ENCODE measurements at regions not wholly inside any gene's neighbourhood (a gene's known extent, or its start where the extent isn't known, plus 50 kb on each side); places are given as distances from the start of the nearest gene placed in this dataset.

DNA sequence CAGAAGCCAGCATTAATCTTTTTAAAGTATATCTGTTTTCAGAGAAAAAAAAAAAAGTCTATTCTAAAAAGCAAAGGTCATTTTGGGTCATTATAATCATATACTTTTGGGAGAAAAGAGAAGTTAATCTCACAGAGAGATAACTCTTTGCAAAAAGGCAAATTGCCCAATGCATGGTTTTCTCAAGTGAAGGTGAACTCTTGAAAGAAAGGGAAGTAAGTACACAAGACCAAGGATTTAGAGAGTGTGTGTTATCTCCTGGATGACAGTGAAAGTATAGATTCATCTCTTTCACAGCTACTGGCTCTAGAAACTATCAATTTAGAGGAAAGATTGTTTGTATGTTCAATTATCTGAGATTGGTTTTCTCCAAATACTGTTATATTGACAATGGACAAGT is 151.4 kb downstream of the CD8B2 start:
- no peak overlapping the region for H2AFZ ChIP-seq (ENCODE audit: low read depth, low read length)
- no peaks in the 10 kb centered on the region for H3K27me3 ChIP-seq (ENCODE audit: low read depth, low read length)
- H3K9me3 ChIP-seq (ENCODE audit: insufficient read depth, low read length), result no peaks in the 10 kb centered on the region
- TF ChIP-seq, protein P1, sequence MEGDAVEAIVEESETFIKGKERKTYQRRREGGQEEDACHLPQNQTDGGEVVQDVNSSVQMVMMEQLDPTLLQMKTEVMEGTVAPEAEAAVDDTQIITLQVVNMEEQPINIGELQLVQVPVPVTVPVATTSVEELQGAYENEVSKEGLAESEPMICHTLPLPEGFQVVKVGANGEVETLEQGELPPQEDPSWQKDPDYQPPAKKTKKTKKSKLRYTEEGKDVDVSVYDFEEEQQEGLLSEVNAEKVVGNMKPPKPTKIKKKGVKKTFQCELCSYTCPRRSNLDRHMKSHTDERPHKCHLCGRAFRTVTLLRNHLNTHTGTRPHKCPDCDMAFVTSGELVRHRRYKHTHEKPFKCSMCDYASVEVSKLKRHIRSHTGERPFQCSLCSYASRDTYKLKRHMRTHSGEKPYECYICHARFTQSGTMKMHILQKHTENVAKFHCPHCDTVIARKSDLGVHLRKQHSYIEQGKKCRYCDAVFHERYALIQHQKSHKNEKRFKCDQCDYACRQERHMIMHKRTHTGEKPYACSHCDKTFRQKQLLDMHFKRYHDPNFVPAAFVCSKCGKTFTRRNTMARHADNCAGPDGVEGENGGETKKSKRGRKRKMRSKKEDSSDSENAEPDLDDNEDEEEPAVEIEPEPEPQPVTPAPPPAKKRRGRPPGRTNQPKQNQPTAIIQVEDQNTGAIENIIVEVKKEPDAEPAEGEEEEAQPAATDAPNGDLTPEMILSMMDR (IDR thresholded peaks at IDR 0.05; ENCODE audit: low read depth, low read length), result no peak
- no peak for TF ChIP-seq EZH2phosphoT487 (IDR thresholded peaks at IDR 0.05; ENCODE audit: low read depth)
- H3K27ac ChIP-seq (ENCODE audit: low read length), result no peak overlapping the region
- H3K4me2 ChIP-seq (ENCODE audit: low read length), result no peak overlapping the region
- H4K20me1 ChIP-seq (ENCODE audit: insufficient read depth, low read length), result no peaks in the 10 kb centered on the region
- no peaks in the 10 kb centered on the region for H3K4me1 ChIP-seq (ENCODE audit: low read length)
- no peaks in the 10 kb centered on the region for H3K79me2 ChIP-seq (ENCODE audit: low read length)
- no peak overlapping the region for H3K4me3 ChIP-seq (ENCODE audit: low read length)
- H3K9ac ChIP-seq (ENCODE audit: low read length), result no peak overlapping the region
- no peaks in the 10 kb centered on the region for H3K36me3 ChIP-seq (replicated peaks; ENCODE audit: low read depth, low read length)

DNA sequence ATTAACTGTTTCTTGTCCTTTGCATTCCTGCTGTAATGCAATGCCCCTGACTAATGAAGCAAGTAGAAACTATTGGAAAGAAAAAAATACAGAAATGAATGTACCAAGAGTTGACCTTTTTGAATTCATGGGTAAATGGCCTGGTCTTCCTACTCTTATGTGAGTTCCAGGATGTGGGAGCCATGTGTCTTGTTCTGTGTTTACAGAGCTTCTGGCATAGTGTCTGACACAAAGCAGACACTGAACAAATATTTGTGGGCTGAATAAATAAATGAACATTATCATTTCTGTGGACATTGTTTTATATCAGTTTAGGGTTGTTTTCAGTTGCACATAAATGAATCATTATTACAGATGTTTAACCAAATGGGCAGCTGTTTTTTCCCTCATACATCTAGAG is 155.5 kb downstream of the CD8B2 start:
- H3K27ac ChIP-seq (ENCODE audit: low read length), result no peak overlapping the region
- no peaks in the 10 kb centered on the region for H3K79me2 ChIP-seq (ENCODE audit: low read length)
- no peaks in the 10 kb centered on the region for H4K20me1 ChIP-seq (ENCODE audit: insufficient read depth, low read length)
- no peak overlapping the region for H3K4me2 ChIP-seq (ENCODE audit: low read length)
- no peak overlapping the region for H3K9ac ChIP-seq (ENCODE audit: low read length)
- H3K36me3 ChIP-seq (replicated peaks; ENCODE audit: low read depth, low read length), result no peaks in the 10 kb centered on the region
- no peak overlapping the region for H2AFZ ChIP-seq (ENCODE audit: low read depth, low read length)
- H3K9me3 ChIP-seq (ENCODE audit: insufficient read depth, low read length), result no peaks in the 10 kb centered on the region
- no peak overlapping the region for H3K4me3 ChIP-seq (ENCODE audit: low read length)
- no peak for TF ChIP-seq EZH2phosphoT487 (IDR thresholded peaks at IDR 0.05; ENCODE audit: low read depth)
- TF ChIP-seq, protein P1 (IDR thresholded peaks at IDR 0.05; ENCODE audit: low read depth, low read length), result no peak
- H3K27me3 ChIP-seq (ENCODE audit: low read depth, low read length), result no peaks in the 10 kb centered on the region
- no peaks in the 10 kb centered on the region for H3K4me1 ChIP-seq (ENCODE audit: low read length)

DNA sequence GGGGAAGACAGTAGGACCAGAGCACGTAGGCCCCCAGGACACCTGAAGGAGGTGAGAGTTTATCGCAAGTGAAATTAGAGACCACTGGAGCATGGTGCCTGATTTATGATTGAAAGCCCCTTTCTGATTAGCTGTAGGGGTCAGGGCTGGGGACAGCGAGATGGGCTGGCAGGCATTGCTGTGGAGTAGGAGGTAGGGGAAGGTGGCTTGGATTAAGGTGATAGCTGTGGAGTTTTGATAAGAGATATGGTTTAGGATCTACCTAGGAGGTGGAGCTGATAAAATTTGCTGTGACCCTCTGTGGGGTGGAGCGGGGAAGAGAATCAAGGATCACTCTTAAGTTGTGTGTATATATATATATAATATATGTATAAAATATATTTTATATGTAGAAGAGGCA is 157.5 kb downstream of the CD8B2 start:
- H3K9me3 ChIP-seq (ENCODE audit: insufficient read depth, low read length), result no peaks in the 10 kb centered on the region
- no peaks in the 10 kb centered on the region for H3K4me1 ChIP-seq (ENCODE audit: low read length)
- no peak overlapping the region for H3K4me3 ChIP-seq (ENCODE audit: low read length)
- no peak overlapping the region for H3K4me2 ChIP-seq (ENCODE audit: low read length)
- no peak for TF ChIP-seq EZH2phosphoT487 (IDR thresholded peaks at IDR 0.05; ENCODE audit: low read depth)
- TF ChIP-seq, protein P1 (IDR thresholded peaks at IDR 0.05; ENCODE audit: low read depth, low read length), result no peak
- no peaks in the 10 kb centered on the region for H3K79me2 ChIP-seq (ENCODE audit: low read length)
- H3K36me3 ChIP-seq (replicated peaks; ENCODE audit: low read depth, low read length), result no peaks in the 10 kb centered on the region
- no peak overlapping the region for H3K9ac ChIP-seq (ENCODE audit: low read length)
- no peak overlapping the region for H2AFZ ChIP-seq (ENCODE audit: low read depth, low read length)
- no peaks in the 10 kb centered on the region for H3K27me3 ChIP-seq (ENCODE audit: low read depth, low read length)
- H3K27ac ChIP-seq (ENCODE audit: low read length), result no peak overlapping the region
- H4K20me1 ChIP-seq (ENCODE audit: insufficient read depth, low read length), result no peaks in the 10 kb centered on the region

DNA sequence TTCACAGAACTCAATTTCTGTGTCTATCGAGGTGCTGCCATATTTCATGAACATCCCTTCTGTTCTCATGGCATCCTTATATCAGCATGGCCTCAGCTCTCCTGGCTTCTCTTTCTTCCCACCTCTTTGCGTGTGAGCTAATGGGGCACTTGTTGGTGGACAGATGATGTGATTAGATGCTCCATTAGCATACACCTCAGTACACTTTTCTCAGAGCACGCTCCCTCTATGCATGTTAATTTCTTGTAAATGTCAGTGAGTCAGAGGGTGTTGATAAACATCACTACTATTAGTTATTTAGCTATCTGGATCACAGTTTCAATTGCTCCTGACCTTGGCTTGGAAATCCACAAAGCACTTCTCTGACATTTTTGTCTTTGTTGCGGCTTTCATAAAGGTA is 159.4 kb downstream of the CD8B2 start:
- H3K9ac ChIP-seq (ENCODE audit: low read length), result no peak overlapping the region
- no peak overlapping the region for H3K27ac ChIP-seq (ENCODE audit: low read length)
- no peak overlapping the region for H3K4me3 ChIP-seq (ENCODE audit: low read length)
- H4K20me1 ChIP-seq (ENCODE audit: insufficient read depth, low read length), result no peaks in the 10 kb centered on the region
- H3K4me2 ChIP-seq (ENCODE audit: low read length), result no peak overlapping the region
- no peaks in the 10 kb centered on the region for H3K9me3 ChIP-seq (ENCODE audit: insufficient read depth, low read length)
- no peaks in the 10 kb centered on the region for H3K79me2 ChIP-seq (ENCODE audit: low read length)
- H3K36me3 ChIP-seq (replicated peaks; ENCODE audit: low read depth, low read length), result no peaks in the 10 kb centered on the region
- no peaks in the 10 kb centered on the region for H3K4me1 ChIP-seq (ENCODE audit: low read length)
- H2AFZ ChIP-seq (ENCODE audit: low read depth, low read length), result no peak overlapping the region
- no peaks in the 10 kb centered on the region for H3K27me3 ChIP-seq (ENCODE audit: low read depth, low read length)
- no peak for TF ChIP-seq EZH2phosphoT487 (IDR thresholded peaks at IDR 0.05; ENCODE audit: low read depth)
- TF ChIP-seq, protein P1 (IDR thresholded peaks at IDR 0.05; ENCODE audit: low read depth, low read length), result no peak

All from OCI-LY3 (cell line).